NCI-H1417 (cell line): ENCODE measurements at regions not wholly inside any gene's neighbourhood (a gene's known extent, or its start where the extent isn't known, plus 50 kb on each side); places are given as distances from the start of the nearest gene placed in this dataset.

Source experiments
- DNase-seq, 3 experiments: peaks; one replicate each; lab custom pipeline; 2025; lab: John Stamatoyannopoulos, UW

GRCh38 chr5:113800686-113801085 lies 287.2 kb downstream of the YTHDC2 start:
- DNase-seq: no peak

- DNase-seq: no peak
Measured at GRCh38 chr5:113804264-113804663, 290.8 kb downstream of the YTHDC2 start.

GRCh38 chr5:113804943-113805342 lies 291.4 kb downstream of the YTHDC2 start:
- DNase-seq: no peak

- no peak for DNase-seq
Measured at GRCh38 chr5:113806250-113806649, 292.8 kb downstream of the YTHDC2 start.

GRCh38 chr5:113806904-113807303 lies 293.4 kb downstream of the YTHDC2 start:
- DNase-seq: no peak

GRCh38 chr5:113807427-113807991 lies 294.0 kb downstream of the YTHDC2 start:
- peak in 1 of 3 experiments; percentile 34 for DNase-seq

GRCh38 chr5:113808956-113809355 lies 295.5 kb downstream of the YTHDC2 start:
- no peak for DNase-seq

- no peak for DNase-seq
Measured at GRCh38 chr5:113809626-113810025, 296.1 kb downstream of the YTHDC2 start.

GRCh38 chr5:113813466-113813865 lies 300.0 kb downstream of the YTHDC2 start:
- no peak for DNase-seq

GRCh38 chr5:113817683-113818082 lies 304.2 kb downstream of the YTHDC2 start:
- DNase-seq: no peak

- DNase-seq: no peak
Measured at GRCh38 chr5:113823696-113824095, 310.2 kb downstream of the YTHDC2 start.

GRCh38 chr5:113824307-113824706 lies 310.8 kb downstream of the YTHDC2 start:
- no peak for DNase-seq

- DNase-seq: no peak
Measured at GRCh38 chr5:113825176-113825575, 311.7 kb downstream of the YTHDC2 start.

GRCh38 chr5:113846941-113847340 lies 333.4 kb downstream of the YTHDC2 start:
- no peak for DNase-seq

- DNase-seq: no peak
Measured at GRCh38 chr5:113864437-113864836, 350.9 kb downstream of the YTHDC2 start.

- DNase-seq: no peak
Measured at GRCh38 chr5:113866763-113867162, 353.3 kb downstream of the YTHDC2 start.

GRCh38 chr5:113869611-113870010 lies 356.1 kb downstream of the YTHDC2 start:
- DNase-seq: no peak

GRCh38 chr5:113871972-113872371 lies 358.5 kb downstream of the YTHDC2 start:
- no peak for DNase-seq

- DNase-seq: peak in 1 of 3 experiments; percentile 23
Measured at GRCh38 chr5:113875096-113875495, 361.6 kb downstream of the YTHDC2 start.

- no peak for DNase-seq
Measured at GRCh38 chr5:113891491-113891890, 378.0 kb downstream of the YTHDC2 start.

GRCh38 chr5:113896789-113897188 lies 383.3 kb downstream of the YTHDC2 start:
- DNase-seq: peak in 1 of 3 experiments; percentile 1

- no peak for DNase-seq
Measured at GRCh38 chr5:113897748-113898147, 384.3 kb downstream of the YTHDC2 start.

- DNase-seq: no peak
Measured at GRCh38 chr5:113900141-113900540, 386.6 kb downstream of the YTHDC2 start.

GRCh38 chr5:113900816-113901215 lies 387.3 kb downstream of the YTHDC2 start:
- no peak for DNase-seq

GRCh38 chr5:113901718-113902117 lies 388.2 kb downstream of the YTHDC2 start:
- no peak for DNase-seq
